GM12872 (cell line): ENCODE measurements at regions not wholly inside any gene's neighbourhood (a gene's known extent, or its start where the extent isn't known, plus 50 kb on each side); places are given as distances from the start of the nearest gene placed in this dataset.

ENCODE experiments used
- TF ChIP-seq, protein P1 (sequence below): IDR thresholded peaks from 3 replicates; pipeline ENCODE4 v1.5.1; 2011; ENCODE audit warnings: low read depth, mild to moderate bottlenecking, low read length, moderate library complexity; ENCODE audit not compliant: insufficient read depth

DNA sequence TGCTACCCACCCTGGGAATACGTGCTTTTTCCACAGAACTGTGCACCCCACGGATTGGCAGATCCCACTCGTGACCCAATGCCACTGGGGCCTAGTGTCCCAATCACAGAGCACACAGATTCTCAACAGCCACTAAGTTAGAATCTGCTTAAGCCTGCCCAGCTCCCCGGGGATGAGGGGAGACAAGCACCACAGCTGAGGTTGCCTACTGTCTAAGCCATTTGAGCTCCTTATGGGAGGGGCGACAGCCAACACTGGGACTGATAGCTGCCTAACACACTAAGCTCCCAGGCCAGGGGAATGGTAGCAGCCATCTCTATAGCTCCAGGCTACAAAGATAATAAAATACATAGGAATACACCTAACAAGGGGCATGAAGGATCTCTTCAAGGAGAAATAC, 93.5 kb upstream of the GUCY1A1 start:
- TF ChIP-seq, protein P1, sequence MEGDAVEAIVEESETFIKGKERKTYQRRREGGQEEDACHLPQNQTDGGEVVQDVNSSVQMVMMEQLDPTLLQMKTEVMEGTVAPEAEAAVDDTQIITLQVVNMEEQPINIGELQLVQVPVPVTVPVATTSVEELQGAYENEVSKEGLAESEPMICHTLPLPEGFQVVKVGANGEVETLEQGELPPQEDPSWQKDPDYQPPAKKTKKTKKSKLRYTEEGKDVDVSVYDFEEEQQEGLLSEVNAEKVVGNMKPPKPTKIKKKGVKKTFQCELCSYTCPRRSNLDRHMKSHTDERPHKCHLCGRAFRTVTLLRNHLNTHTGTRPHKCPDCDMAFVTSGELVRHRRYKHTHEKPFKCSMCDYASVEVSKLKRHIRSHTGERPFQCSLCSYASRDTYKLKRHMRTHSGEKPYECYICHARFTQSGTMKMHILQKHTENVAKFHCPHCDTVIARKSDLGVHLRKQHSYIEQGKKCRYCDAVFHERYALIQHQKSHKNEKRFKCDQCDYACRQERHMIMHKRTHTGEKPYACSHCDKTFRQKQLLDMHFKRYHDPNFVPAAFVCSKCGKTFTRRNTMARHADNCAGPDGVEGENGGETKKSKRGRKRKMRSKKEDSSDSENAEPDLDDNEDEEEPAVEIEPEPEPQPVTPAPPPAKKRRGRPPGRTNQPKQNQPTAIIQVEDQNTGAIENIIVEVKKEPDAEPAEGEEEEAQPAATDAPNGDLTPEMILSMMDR, result no peak

DNA sequence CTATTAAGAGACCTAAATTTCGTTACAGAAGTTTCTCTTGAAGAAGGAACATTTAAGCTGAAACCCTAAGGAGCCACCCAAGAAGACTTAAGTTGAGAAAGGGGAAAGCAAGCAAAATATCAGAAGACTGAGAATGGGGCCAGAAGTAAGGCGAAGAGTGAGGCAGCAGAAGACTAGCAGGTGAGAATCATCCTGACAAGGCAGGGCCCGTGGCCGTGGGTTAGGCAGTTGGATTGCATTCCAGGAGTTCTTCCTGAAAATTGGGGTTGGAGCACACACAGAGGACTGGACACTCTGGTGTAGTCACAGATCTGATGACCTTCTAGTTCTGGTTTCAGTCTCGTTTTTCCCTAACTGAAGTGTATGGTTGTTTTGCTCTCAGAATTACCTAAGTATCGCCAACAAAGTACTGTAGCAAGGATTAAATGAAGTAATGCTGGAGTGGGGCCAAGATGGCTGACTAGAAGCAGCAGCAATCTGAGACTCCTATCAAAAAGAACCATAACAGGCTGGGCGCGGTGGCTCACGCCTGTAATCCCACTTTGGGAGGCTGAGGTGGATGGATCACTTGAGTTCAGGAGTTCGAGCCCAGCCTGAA, 94.4 kb upstream of the GUCY1A1 start:
- TF ChIP-seq, protein P1, result no peak

- TF ChIP-seq, protein P1, result no peak
Measured at GRCh38 chr4:155571184-155571944, 95.3 kb upstream of the GUCY1A1 start.

GRCh38 chr4:155570661-155571060, 96.0 kb upstream of the GUCY1A1 start:
- TF ChIP-seq, protein P1, result no peak

GRCh38 chr4:155569960-155570515, 96.6 kb upstream of the GUCY1A1 start:
- TF ChIP-seq, protein P1, result no peak

DNA sequence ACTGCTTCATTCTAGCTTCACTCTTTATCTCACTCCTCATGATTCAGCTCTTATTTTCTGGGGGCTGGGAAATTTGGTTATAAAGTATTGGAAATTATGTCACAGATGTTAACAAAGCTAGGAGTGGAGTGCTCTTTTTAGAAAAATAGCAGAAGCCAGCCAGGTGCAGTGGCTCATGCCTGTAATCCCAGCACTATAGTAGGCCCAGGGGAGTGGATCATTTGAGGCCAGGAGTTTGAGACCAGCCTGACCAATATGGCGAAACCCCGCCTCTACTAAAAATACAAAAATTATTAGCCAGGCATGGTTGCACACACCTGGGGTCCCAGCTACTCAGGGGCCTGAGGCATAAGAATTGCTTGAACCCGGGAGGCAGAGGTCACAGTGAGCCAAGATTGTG, 97.2 kb upstream of the GUCY1A1 start:
- TF ChIP-seq, protein P1, result no peak

- TF ChIP-seq, protein P1, result no peak
Measured at GRCh38 chr4:155568641-155569220, 97.9 kb upstream of the GUCY1A1 start.
